ENCODE measurements at regions not wholly inside any gene's neighbourhood (a gene's known extent, or its start where the extent isn't known, plus 50 kb on each side); places are given as distances from the start of the nearest gene placed in this dataset.

- H3K27me3 Mint-ChIP-seq: peaks cover 76% of the 10 kb centered on the region
- TF ChIP-seq CTCF (conservative IDR thresholded peaks at IDR 0.05): no peak
- H3K27ac Mint-ChIP-seq: no peak overlapping the region
- H3K4me1 Mint-ChIP-seq (ENCODE audit: unreplicated experiment): peaks cover 4% of the 10 kb centered on the region
- H3K4me3 Mint-ChIP-seq: no peak overlapping the region
- no peak for DNase-seq (ENCODE audit: extremely low spot score, unreplicated experiment)
- no peaks in the 10 kb centered on the region for H3K36me3 Mint-ChIP-seq
- no peaks in the 10 kb centered on the region for H3K9me3 Mint-ChIP-seq
Observed at GRCh38 chr16:5446623-5447240, 349.1 kb upstream of the EEF2KMT start.

- no peak overlapping the region for H3K27ac Mint-ChIP-seq
- no peak for DNase-seq (ENCODE audit: extremely low spot score, unreplicated experiment)
- TF ChIP-seq CTCF (conservative IDR thresholded peaks at IDR 0.05): no peak
- H3K9me3 Mint-ChIP-seq: no peaks in the 10 kb centered on the region
- H3K36me3 Mint-ChIP-seq: no peaks in the 10 kb centered on the region
- H3K27me3 Mint-ChIP-seq: peaks cover 52% of the 10 kb centered on the region
- H3K4me3 Mint-ChIP-seq: no peak overlapping the region
- H3K4me1 Mint-ChIP-seq (ENCODE audit: unreplicated experiment): no peaks in the 10 kb centered on the region
Observed at GRCh38 chr16:5444189-5444588, 346.6 kb upstream of the EEF2KMT start.

GRCh38 chr16:5442986-5443385 is 345.4 kb upstream of the EEF2KMT start:
- no peaks in the 10 kb centered on the region for H3K9me3 Mint-ChIP-seq
- H3K4me3 Mint-ChIP-seq: no peak overlapping the region
- no peak for DNase-seq (ENCODE audit: extremely low spot score, unreplicated experiment)
- H3K36me3 Mint-ChIP-seq: no peaks in the 10 kb centered on the region
- H3K27me3 Mint-ChIP-seq: peaks cover 42% of the 10 kb centered on the region
- H3K4me1 Mint-ChIP-seq (ENCODE audit: unreplicated experiment): no peaks in the 10 kb centered on the region
- no peak for TF ChIP-seq CTCF (conservative IDR thresholded peaks at IDR 0.05)
- no peak overlapping the region for H3K27ac Mint-ChIP-seq

GRCh38 chr16:5442054-5442453 is 344.5 kb upstream of the EEF2KMT start:
- H3K4me3 Mint-ChIP-seq: no peak overlapping the region
- H3K27ac Mint-ChIP-seq: no peak overlapping the region
- DNase-seq (ENCODE audit: extremely low spot score, unreplicated experiment): no peak
- H3K4me1 Mint-ChIP-seq (ENCODE audit: unreplicated experiment): no peaks in the 10 kb centered on the region
- H3K27me3 Mint-ChIP-seq: peaks cover 32% of the 10 kb centered on the region
- H3K36me3 Mint-ChIP-seq: no peaks in the 10 kb centered on the region
- no peaks in the 10 kb centered on the region for H3K9me3 Mint-ChIP-seq
- no peak for TF ChIP-seq CTCF (conservative IDR thresholded peaks at IDR 0.05)

GRCh38 chr16:5438591-5438990 is 341.0 kb upstream of the EEF2KMT start:
- Mint-ChIP-seq H3K4me3 (no peak overlapping the region), H3K36me3 (no peaks in the 10 kb centered on the region), H3K27me3 (peaks cover 18% of the 10 kb centered on the region), H3K4me1 (ENCODE audit: unreplicated experiment) (no peaks in the 10 kb centered on the region), H3K27ac (no peak overlapping the region), H3K9me3 (no peaks in the 10 kb centered on the region)
- TF ChIP-seq CTCF (conservative IDR thresholded peaks at IDR 0.05): no peak
- no peak for DNase-seq (ENCODE audit: extremely low spot score, unreplicated experiment)

- no peak for DNase-seq (ENCODE audit: extremely low spot score, unreplicated experiment)
- TF ChIP-seq CTCF (conservative IDR thresholded peaks at IDR 0.05): no peak
- Mint-ChIP-seq H3K4me1 (ENCODE audit: unreplicated experiment) (no peaks in the 10 kb centered on the region), H3K9me3 (no peaks in the 10 kb centered on the region), H3K27ac (no peak overlapping the region), H3K27me3 (peaks cover 16% of the 10 kb centered on the region), H3K4me3 (no peak overlapping the region), H3K36me3 (no peaks in the 10 kb centered on the region)
Observed at GRCh38 chr16:5433587-5433986, 336.0 kb upstream of the EEF2KMT start.
